NCI-H1436 (cell line): ENCODE measurements at regions not wholly inside any gene's neighbourhood (a gene's known extent, or its start where the extent isn't known, plus 50 kb on each side); places are given as distances from the start of the nearest gene placed in this dataset.
"Not testable (repeated sequence)": the region's sequence is repeated elsewhere in the genome, so short reads cannot be mapped to it uniquely, and the experiment has no call there.

ENCODE experiments used
- DNase-seq: peaks from one replicate; lab custom pipeline; 2025; lab: John Stamatoyannopoulos, UW

- DNase-seq, result no peak
These were observed 108.0 kb upstream of the CACHD1 start for GRCh38 chr1:64361974-64362373.

GRCh38 chr1:64363111-64363510 is 106.8 kb upstream of the CACHD1 start:
- DNase-seq, result no peak

GRCh38 chr1:64363616-64364015 is 106.3 kb upstream of the CACHD1 start:
- no peak for DNase-seq

- no peak for DNase-seq
These were observed 103.1 kb upstream of the CACHD1 start for GRCh38 chr1:64366821-64367220.

GRCh38 chr1:64368344-64368743 is 101.6 kb upstream of the CACHD1 start:
- no peak for DNase-seq

GRCh38 chr1:64378826-64379225 is 91.1 kb upstream of the CACHD1 start:
- no peak for DNase-seq

GRCh38 chr1:64387389-64388285 is 82.3 kb upstream of the CACHD1 start:
- DNase-seq, result no peak

GRCh38 chr1:64388336-64388735 is 81.6 kb upstream of the CACHD1 start:
- DNase-seq, result no peak

GRCh38 chr1:64392109-64392508 is 77.8 kb upstream of the CACHD1 start:
- DNase-seq, result no peak

- no peak for DNase-seq
These were observed 76.1 kb upstream of the CACHD1 start for GRCh38 chr1:64393790-64394189.

- DNase-seq, result no peak
These were observed 73.1 kb upstream of the CACHD1 start for GRCh38 chr1:64396817-64397216.

- no peak for DNase-seq
These were observed 72.4 kb upstream of the CACHD1 start for GRCh38 chr1:64397541-64397940.

- DNase-seq, result no peak
These were observed 71.0 kb upstream of the CACHD1 start for GRCh38 chr1:64398936-64399335.

- no peak for DNase-seq
These were observed 68.6 kb upstream of the CACHD1 start for GRCh38 chr1:64401285-64401684.

GRCh38 chr1:64403331-64403730 is 66.6 kb upstream of the CACHD1 start:
- no peak for DNase-seq

GRCh38 chr1:64404202-64404601 is 65.7 kb upstream of the CACHD1 start:
- no peak for DNase-seq

- no peak for DNase-seq
These were observed 64.1 kb upstream of the CACHD1 start for GRCh38 chr1:64405833-64406232.

GRCh38 chr1:64410217-64410616 is 59.7 kb upstream of the CACHD1 start:
- DNase-seq, result no peak

- not testable (repeated sequence) for DNase-seq
These were observed 54.9 kb upstream of the CACHD1 start for GRCh38 chr1:64414855-64415546.

- no peak for DNase-seq
These were observed 52.1 kb upstream of the CACHD1 start for GRCh38 chr1:64417803-64418202.
